ENCODE measurements at regions not wholly inside any gene's neighbourhood (a gene's known extent, or its start where the extent isn't known, plus 50 kb on each side); places are given as distances from the start of the nearest gene placed in this dataset.

GRCh38 chr1:232153652-232154051 lies 476.3 kb downstream of the SIPA1L2 start:
- no peak for ATAC-seq (ENCODE audit: low read depth)
- no TSS peak for BruUV-seq (replicated peaks)
- H3K9ac ChIP-seq (ENCODE audit: low read depth, low read length) = no peak overlapping the region

More at GRCh38 chr1:232153652-232154051, 476.3 kb downstream of the SIPA1L2 start:
- Histone ChIP-seq H3K14ac (replicated peaks; ENCODE audit: low read depth, low read length) (no peak overlapping the region), H2AK9ac (replicated peaks; ENCODE audit: low read depth, low read length, poor library complexity) (no peak overlapping the region), H2BK5ac (ENCODE audit: low read depth, low read length, poor library complexity, severe bottlenecking) (no peak overlapping the region), H2BK15ac (ENCODE audit: low read depth, low read length) (no peak overlapping the region), H3K56ac (ENCODE audit: extremely low read depth, insufficient read depth, low read length) (no peak overlapping the region), H3K27ac (ENCODE audit: insufficient read depth, low read length) (no peak overlapping the region), H3K9me3 (ENCODE audit: control insufficient read depth, insufficient read depth, low read length) (no peaks in the 10 kb centered on the region), H4K8ac (ENCODE audit: low read depth in 2 of 2, low read length in 2 of 2) (no peak overlapping the region), H2AK5ac (ENCODE audit: low read depth, low read length) (no peak overlapping the region), H3K4me1 (ENCODE audit: control insufficient read depth, insufficient read depth, low read length) (no peaks in the 10 kb centered on the region), H2BK120ac (ENCODE audit: low read depth, low read length) (no peak overlapping the region), H3K27me3 (ENCODE audit: control insufficient read depth, insufficient read depth, low read length) (no peaks in the 10 kb centered on the region), H3K4ac (ENCODE audit: low read depth, low read length) (no peak overlapping the region), H3K18ac (ENCODE audit: low read depth, low read length) (no peak overlapping the region), H3K23ac (ENCODE audit: low read depth, low read length) (no peak overlapping the region), H2AFZ (replicated peaks; ENCODE audit: low read length, poor library complexity) (no peak overlapping the region), H3K4me3 (ENCODE audit: insufficient read depth, low read depth, low read length) (no peak overlapping the region), H4K91ac (ENCODE audit: insufficient read depth, low read depth, low read length) (no peak overlapping the region), H3K9me1 (ENCODE audit: insufficient read depth, low read length) (peaks cover 3% of the 10 kb centered on the region; the same call in 1 of the 2 replicates), H4K20me1 (ENCODE audit: insufficient read depth, low read length) (no peaks in the 10 kb centered on the region), H4K5ac (ENCODE audit: low read depth, low read length) (no peak overlapping the region), H3K4me2 (ENCODE audit: low read depth, low read length) (no peak overlapping the region), H2BK20ac (ENCODE audit: low read depth, low read length) (no peak overlapping the region), H3K36me3 (ENCODE audit: control insufficient read depth, insufficient read depth, low read length) (no peaks in the 10 kb centered on the region), H3K79me1 (ENCODE audit: low read depth in 1 of 2, low read length in 2 of 2) (no peaks in the 10 kb centered on the region)
- in situ Hi-C loops (cut with MboI; ENCODE audit: low sequenced_read_pairs) = loop anchor here (25.0 kb wide), 1 partner anchor 484 kb away; the partner anchor contains the start of gene SIPA1L2
- dilution Hi-C loops (cut with HindIII; ENCODE audit: low sequenced_read_pairs, unreplicated experiment) = no loop called here
- CTCF ChIA-PET = no interaction called here
- no peak for DNase-seq
- POLR2A ChIA-PET (ENCODE audit: unreplicated experiment) = no interaction called here
- TF ChIP-seq FOS (IDR thresholded peaks at IDR 0.05; ENCODE audit: low read depth, low read length) = no peak
- no peak for TF ChIP-seq POLR2A (IDR thresholded peaks at IDR 0.05; ENCODE audit: low read depth, low read length)
- TF ChIP-seq RFX5 (IDR thresholded peaks at IDR 0.05; ENCODE audit: low read depth, low read length) = no peak
- TF ChIP-seq BHLHE40 (IDR thresholded peaks at IDR 0.05; ENCODE audit: low read depth, low read length) = no peak
- TF ChIP-seq USF2 (IDR thresholded peaks at IDR 0.05; ENCODE audit: low read depth, low read length) = no peak
- TF ChIP-seq NFE2L2 (IDR thresholded peaks at IDR 0.05; ENCODE audit: low read depth, low read length) = no peak
- TF ChIP-seq MAFK (IDR thresholded peaks at IDR 0.05; ENCODE audit: low read depth, low read length) = no peak
- TF ChIP-seq MXI1 (IDR thresholded peaks at IDR 0.05; ENCODE audit: borderline replicate concordance, low read depth, low read length) = no peak
- no peak for TF ChIP-seq CEBPB (IDR thresholded peaks at IDR 0.05; ENCODE audit: low read depth, low read length)
- no peak for TF ChIP-seq CTCF (conservative IDR thresholded peaks at IDR 0.05; ENCODE audit: low read depth, low read length)
- no peak for TF ChIP-seq CHD1 (IDR thresholded peaks at IDR 0.05; ENCODE audit: low read depth, low read length)
- no peak for TF ChIP-seq MAZ (IDR thresholded peaks at IDR 0.05; ENCODE audit: borderline replicate concordance, low read depth, low read length)
- no peak for TF ChIP-seq RCOR1 (IDR thresholded peaks at IDR 0.05; ENCODE audit: insufficient replicate concordance, low read length)
- TF ChIP-seq ELK1 (IDR thresholded peaks at IDR 0.05; ENCODE audit: borderline replicate concordance, low read depth, low read length) = no peak
- no peak for TF ChIP-seq SMC3 (IDR thresholded peaks at IDR 0.05; ENCODE audit: low read depth, low read length)
- no peak for TF ChIP-seq RAD21 (IDR thresholded peaks at IDR 0.05; ENCODE audit: low read length)
- intact Hi-C loops (cut with micrococcal nuclease) = no loop called here

Measured in IMR-90 (cell line).